ENCODE measurements at regions not wholly inside any gene's neighbourhood (a gene's known extent, or its start where the extent isn't known, plus 50 kb on each side); places are given as distances from the start of the nearest gene placed in this dataset.

DNA sequence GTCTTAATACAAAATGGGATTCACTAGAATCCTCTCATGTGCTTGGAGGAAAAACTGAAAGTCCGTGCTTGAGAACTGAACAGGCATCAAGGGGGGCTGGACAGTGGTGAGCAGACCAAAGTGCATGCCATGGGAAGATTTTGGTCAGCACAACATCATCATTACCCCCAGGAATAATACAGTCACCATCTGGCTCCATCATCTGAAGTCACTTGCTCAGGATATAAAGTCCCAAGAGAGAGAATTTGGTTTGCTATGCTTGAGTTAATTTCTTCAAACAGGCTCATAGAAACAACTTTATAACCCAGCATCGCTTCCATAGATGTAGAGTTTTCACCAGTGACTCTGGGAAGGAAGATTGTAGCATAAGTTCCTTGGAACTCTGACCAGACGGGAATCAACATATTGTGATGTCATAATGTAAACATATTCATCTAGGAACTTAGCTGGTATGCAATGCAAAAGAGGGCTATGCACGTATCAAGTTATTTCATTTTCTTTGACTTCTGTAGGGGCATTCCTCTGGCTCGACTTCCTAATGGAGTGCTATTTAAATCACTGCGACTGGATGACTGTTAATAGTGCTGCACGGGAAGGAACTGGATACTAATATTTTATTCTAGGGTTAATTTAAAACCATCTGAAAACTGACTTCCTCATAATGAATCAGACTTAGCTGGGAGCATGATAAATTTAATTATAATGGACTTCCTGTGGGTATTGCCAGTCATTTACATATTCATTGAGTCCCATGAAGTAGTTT lies 145.2 kb downstream of the MTRR start:
- Histone ChIP-seq H3K9me3 (ENCODE audit: control insufficient read depth, insufficient read depth, low read length) (no peaks in the 10 kb centered on the region), H3K4me1 (ENCODE audit: control insufficient read depth, insufficient read depth, low read length) (no peaks in the 10 kb centered on the region), H3K27ac (ENCODE audit: low read length) (no peak overlapping the region), H3K4me3 (ENCODE audit: low read length) (no peak overlapping the region), H3K27me3 (ENCODE audit: control insufficient read depth, insufficient read depth, low read length) (no peaks in the 10 kb centered on the region), H3K36me3 (ENCODE audit: control insufficient read depth, insufficient read depth, low read length) (no peaks in the 10 kb centered on the region)
- DNase-seq (no peak), ATAC-seq (no peak)
- no peak overlapping the region for H3K4me3 Mint-ChIP-seq
- TF ChIP-seq, protein P1, sequence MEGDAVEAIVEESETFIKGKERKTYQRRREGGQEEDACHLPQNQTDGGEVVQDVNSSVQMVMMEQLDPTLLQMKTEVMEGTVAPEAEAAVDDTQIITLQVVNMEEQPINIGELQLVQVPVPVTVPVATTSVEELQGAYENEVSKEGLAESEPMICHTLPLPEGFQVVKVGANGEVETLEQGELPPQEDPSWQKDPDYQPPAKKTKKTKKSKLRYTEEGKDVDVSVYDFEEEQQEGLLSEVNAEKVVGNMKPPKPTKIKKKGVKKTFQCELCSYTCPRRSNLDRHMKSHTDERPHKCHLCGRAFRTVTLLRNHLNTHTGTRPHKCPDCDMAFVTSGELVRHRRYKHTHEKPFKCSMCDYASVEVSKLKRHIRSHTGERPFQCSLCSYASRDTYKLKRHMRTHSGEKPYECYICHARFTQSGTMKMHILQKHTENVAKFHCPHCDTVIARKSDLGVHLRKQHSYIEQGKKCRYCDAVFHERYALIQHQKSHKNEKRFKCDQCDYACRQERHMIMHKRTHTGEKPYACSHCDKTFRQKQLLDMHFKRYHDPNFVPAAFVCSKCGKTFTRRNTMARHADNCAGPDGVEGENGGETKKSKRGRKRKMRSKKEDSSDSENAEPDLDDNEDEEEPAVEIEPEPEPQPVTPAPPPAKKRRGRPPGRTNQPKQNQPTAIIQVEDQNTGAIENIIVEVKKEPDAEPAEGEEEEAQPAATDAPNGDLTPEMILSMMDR (IDR thresholded peaks at IDR 0.05), result no peak
- H3K36me3 Mint-ChIP-seq, result no peaks in the 10 kb centered on the region
- 68% methylated on average over 5 of the region's 7 CpGs for WGBS (ENCODE audit: insufficient coverage)
- no peaks in the 10 kb centered on the region for H3K27me3 Mint-ChIP-seq (ENCODE audit: low read depth in 2 of 2)
- no peak overlapping the region for H3K27ac Mint-ChIP-seq
- peaks cover 3 to 8% of the 10 kb centered on the region in 2 donors for H3K9me3 Mint-ChIP-seq
- intact Hi-C loops (cut with micrococcal nuclease), result no loop called here
- H3K4me1 Mint-ChIP-seq, result no peaks in the 10 kb centered on the region

DNA sequence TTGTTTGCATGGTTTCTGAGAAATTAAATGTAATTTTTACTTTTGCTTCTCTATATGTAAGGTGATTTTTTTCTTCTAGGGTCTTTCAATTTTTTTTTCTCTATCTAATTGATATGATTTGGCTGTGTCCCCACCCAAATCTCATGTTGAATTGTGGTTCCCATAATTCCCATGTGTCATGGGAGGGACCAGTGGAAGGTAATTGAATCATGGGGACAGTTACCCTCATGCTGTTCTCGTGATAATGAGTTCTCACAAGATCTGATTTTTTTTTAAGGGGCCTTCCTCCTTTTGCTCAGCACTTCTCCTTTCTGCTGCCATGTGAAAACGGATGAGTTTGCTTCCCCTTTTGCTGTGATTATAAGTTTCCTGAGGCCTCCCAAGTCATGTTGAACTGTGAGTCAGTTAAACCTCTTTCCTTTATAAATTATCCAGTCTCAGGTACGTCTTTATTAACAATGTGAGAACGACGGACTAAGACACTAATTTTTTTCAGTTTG lies 150.8 kb downstream of the MTRR start:
- no peaks in the 10 kb centered on the region for H3K27me3 ChIP-seq (ENCODE audit: control insufficient read depth, insufficient read depth, low read length)
- Mint-ChIP-seq H3K4me1 (no peaks in the 10 kb centered on the region), H3K27ac (no peak overlapping the region), H3K36me3 (no peaks in the 10 kb centered on the region), H3K27me3 (ENCODE audit: low read depth in 2 of 2) (no peaks in the 10 kb centered on the region), H3K9me3 (peaks cover 7 to 10% of the 10 kb centered on the region in 2 donors), H3K4me3 (no peak overlapping the region)
- no peaks in the 10 kb centered on the region for H3K9me3 ChIP-seq (ENCODE audit: control insufficient read depth, insufficient read depth, low read length)
- TF ChIP-seq, protein P1 (IDR thresholded peaks at IDR 0.05), result no peak
- ATAC-seq (no peak), DNase-seq (no peak)
- no peak overlapping the region for H3K4me3 ChIP-seq (ENCODE audit: low read length)
- H3K4me1 ChIP-seq (ENCODE audit: control insufficient read depth, insufficient read depth, low read length), result no peaks in the 10 kb centered on the region
- intact Hi-C loops (cut with micrococcal nuclease), result no loop called here
- WGBS (ENCODE audit: insufficient coverage), result 0% methylated on average over 2 of the region's 5 CpGs
- H3K27ac ChIP-seq (ENCODE audit: low read length), result no peak overlapping the region
- no peaks in the 10 kb centered on the region for H3K36me3 ChIP-seq (ENCODE audit: control insufficient read depth, insufficient read depth, low read length)

DNA sequence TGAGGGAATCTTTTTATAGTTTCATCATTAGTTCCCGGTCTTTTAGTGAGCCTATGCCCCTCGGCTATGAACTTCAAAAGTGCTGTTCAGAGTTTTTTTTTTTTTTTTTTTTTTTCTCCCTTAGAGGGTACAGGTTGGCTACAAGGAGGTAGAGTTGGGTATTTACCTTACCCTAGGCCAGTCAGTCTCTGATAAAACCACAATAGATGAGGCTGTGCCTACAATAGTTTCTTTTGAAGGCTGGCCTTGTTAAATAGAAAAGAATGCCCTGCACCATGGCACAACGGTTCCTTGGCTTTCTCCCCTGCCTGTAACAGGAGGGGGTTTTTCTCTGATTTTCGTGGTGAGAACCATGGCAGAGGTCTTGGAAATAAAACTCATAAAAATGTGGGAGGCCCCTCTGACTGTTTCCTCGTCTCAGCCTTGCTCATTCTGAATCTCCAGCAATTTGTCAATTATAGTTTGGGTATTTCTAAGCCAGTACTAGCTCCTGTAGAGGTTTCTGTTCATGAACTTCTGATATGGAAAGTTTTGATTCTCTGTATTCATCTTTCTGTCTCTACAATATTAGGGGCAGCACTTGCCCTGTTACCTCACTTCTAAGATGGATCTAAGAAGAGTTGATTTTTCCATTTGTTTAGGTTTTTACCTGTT lies 152.0 kb downstream of the MTRR start:
- Histone ChIP-seq H3K4me3 (ENCODE audit: low read length) (no peak overlapping the region), H3K27me3 (ENCODE audit: control insufficient read depth, insufficient read depth, low read length) (no peaks in the 10 kb centered on the region), H3K27ac (ENCODE audit: low read length) (no peak overlapping the region), H3K36me3 (ENCODE audit: control insufficient read depth, insufficient read depth, low read length) (no peaks in the 10 kb centered on the region), H3K4me1 (ENCODE audit: control insufficient read depth, insufficient read depth, low read length) (no peaks in the 10 kb centered on the region), H3K9me3 (ENCODE audit: control insufficient read depth, insufficient read depth, low read length) (no peaks in the 10 kb centered on the region)
- WGBS (ENCODE audit: insufficient coverage), result 63% methylated on average over 5 of the region's 5 CpGs
- Mint-ChIP-seq H3K27ac (no peak overlapping the region), H3K36me3 (no peaks in the 10 kb centered on the region), H3K9me3 (peaks cover 7 to 14% of the 10 kb centered on the region in 2 donors), H3K4me3 (no peak overlapping the region), H3K27me3 (ENCODE audit: low read depth in 2 of 2) (no peaks in the 10 kb centered on the region), H3K4me1 (no peaks in the 10 kb centered on the region)
- DNase-seq (no peak), ATAC-seq (no peak)
- TF ChIP-seq, protein P1 (IDR thresholded peaks at IDR 0.05), result no peak
- intact Hi-C loops (cut with micrococcal nuclease), result no loop called here

Data from natural killer cell (primary cell).